ENCODE measurements at regions not wholly inside any gene's neighbourhood (a gene's known extent, or its start where the extent isn't known, plus 50 kb on each side); places are given as distances from the start of the nearest gene placed in this dataset.

GRCh38 chr15:87761736-87762509 lies 494.6 kb downstream of the NTRK3 start:
- no peak for TF ChIP-seq GATA2 (IDR thresholded peaks at IDR 0.05; ENCODE audit: low read depth, low read length)
- no peak for TF ChIP-seq GATA3 (IDR thresholded peaks at IDR 0.05; ENCODE audit: low read depth, low read length)

GRCh38 chr15:87760547-87761314 lies 495.8 kb downstream of the NTRK3 start:
- TF ChIP-seq GATA3 (IDR thresholded peaks at IDR 0.05; ENCODE audit: low read depth, low read length) = no peak
- TF ChIP-seq GATA2 (IDR thresholded peaks at IDR 0.05; ENCODE audit: low read depth, low read length) = no peak

DNA sequence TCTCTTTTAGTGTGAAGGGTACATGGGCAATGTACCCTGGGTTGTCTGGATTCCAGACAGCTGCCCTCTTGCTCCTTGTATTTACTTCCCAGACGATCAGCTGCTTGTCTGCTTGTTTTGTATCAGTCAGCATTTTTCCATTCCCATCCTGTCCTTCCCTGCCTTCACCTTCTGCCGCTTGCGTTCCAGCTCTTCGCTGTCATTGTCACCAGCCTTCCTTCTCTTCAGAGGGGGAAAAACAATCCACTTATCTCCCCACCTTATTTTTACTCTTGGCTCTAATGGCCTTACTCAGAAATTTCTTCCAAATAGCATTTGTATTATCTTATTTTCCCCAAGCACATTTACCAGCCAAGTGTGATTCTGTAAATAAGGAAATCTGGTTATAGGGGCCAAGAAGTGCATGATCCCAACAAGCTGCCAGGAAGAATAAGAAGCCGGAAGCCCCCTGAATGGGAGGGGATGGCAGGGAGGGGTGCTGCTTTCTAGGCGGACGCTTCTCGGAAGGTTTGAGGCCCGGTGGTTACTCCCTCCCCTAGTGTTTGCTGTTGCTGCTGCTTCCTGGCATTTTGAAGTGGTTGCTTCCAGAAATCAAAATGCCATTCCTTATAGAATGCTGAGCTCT lies 497.6 kb downstream of the NTRK3 start:
- TF ChIP-seq GATA2 (IDR thresholded peaks at IDR 0.05; ENCODE audit: low read depth, low read length) (no peak), GATA3 (IDR thresholded peaks at IDR 0.05; ENCODE audit: low read depth, low read length) (no peak)

- TF ChIP-seq GATA2 (IDR thresholded peaks at IDR 0.05; ENCODE audit: low read depth, low read length) = no peak
Observed at GRCh38 chr15:87757084-87757483, 499.5 kb downstream of the NTRK3 start.

- TF ChIP-seq GATA3 (IDR thresholded peaks at IDR 0.05; ENCODE audit: low read depth, low read length) (no peak), GATA2 (IDR thresholded peaks at IDR 0.05; ENCODE audit: low read depth, low read length) (no peak)
Observed at GRCh38 chr15:87756072-87756471, 500.5 kb downstream of the NTRK3 start.

DNA sequence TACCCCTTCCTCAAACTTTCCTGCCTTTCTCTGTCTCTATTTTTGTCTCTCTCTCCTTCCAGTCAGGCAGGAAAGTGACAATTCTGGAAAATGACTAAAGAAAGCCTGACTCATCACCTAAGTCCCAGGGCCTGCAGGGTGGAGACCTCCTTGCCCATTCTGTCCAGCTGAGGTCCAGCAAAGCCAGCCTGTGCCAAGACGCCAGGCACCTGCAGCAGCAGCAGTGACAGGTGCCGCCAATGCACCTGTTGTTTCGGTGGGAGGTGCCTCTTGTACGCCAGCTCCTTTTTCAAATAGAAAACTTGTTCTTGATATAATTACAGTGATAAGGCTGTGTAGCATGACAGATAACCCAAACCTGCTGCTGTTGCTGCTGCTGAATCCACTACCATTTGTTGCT lies 501.3 kb downstream of the NTRK3 start:
- TF ChIP-seq GATA3 (IDR thresholded peaks at IDR 0.05; ENCODE audit: low read depth, low read length) (no peak), GATA2 (IDR thresholded peaks at IDR 0.05; ENCODE audit: low read depth, low read length) (no peak)

- TF ChIP-seq GATA2 (IDR thresholded peaks at IDR 0.05; ENCODE audit: low read depth, low read length) (no peak), GATA3 (IDR thresholded peaks at IDR 0.05; ENCODE audit: low read depth, low read length) (no peak)
Observed at GRCh38 chr15:87753539-87753938, 503.0 kb downstream of the NTRK3 start.

DNA sequence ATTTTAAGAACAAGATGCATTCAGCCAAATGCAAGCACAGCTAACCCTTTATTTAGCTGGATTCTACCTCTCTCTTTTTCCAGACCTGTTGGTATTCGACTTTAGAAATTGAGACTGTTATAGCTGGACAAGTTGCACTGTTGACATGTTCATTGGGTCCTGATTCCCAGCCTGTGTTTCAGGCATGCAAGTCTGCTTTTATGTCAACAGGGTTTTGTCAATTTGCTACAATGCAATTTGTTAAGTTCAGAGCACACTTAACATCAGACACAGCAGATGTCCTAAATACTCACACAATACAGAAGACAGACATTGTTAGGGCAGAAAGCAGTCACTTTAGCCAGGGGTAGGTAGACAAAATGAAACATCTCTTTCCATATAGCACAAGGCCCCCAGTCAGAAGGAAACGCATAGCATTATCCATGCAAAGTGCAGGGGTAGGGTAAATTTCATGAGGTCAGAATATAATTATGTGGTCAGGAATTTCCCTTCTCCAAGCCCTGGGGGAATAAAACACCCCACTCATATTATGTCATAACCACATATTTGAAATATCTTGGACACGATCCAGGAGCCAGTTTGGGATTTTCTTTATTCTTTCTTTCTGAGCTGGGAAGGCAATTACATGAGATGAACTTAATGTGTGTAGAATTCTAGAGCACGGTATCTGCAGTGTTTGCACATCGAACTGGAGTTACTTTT lies 504.1 kb downstream of the NTRK3 start:
- TF ChIP-seq GATA2 (IDR thresholded peaks at IDR 0.05; ENCODE audit: low read depth, low read length) = no peak
- TF ChIP-seq GATA3 (IDR thresholded peaks at IDR 0.05; ENCODE audit: low read depth, low read length) = no peak

- TF ChIP-seq GATA3 (IDR thresholded peaks at IDR 0.05; ENCODE audit: low read depth, low read length) (no peak), GATA2 (IDR thresholded peaks at IDR 0.05; ENCODE audit: low read depth, low read length) (no peak)
Observed at GRCh38 chr15:87748483-87748882, 508.1 kb downstream of the NTRK3 start.

- no peak for TF ChIP-seq GATA2 (IDR thresholded peaks at IDR 0.05; ENCODE audit: low read depth, low read length)
- TF ChIP-seq GATA3 (IDR thresholded peaks at IDR 0.05; ENCODE audit: low read depth, low read length) = no peak
Observed at GRCh38 chr15:87747087-87747486, 509.5 kb downstream of the NTRK3 start.

GRCh38 chr15:87746333-87746732 lies 510.2 kb downstream of the NTRK3 start:
- TF ChIP-seq GATA3 (IDR thresholded peaks at IDR 0.05; ENCODE audit: low read depth, low read length) (no peak), GATA2 (IDR thresholded peaks at IDR 0.05; ENCODE audit: low read depth, low read length) (no peak)

- TF ChIP-seq GATA2 (IDR thresholded peaks at IDR 0.05; ENCODE audit: low read depth, low read length) = no peak
- no peak for TF ChIP-seq GATA3 (IDR thresholded peaks at IDR 0.05; ENCODE audit: low read depth, low read length)
Observed at GRCh38 chr15:87744815-87745214, 511.7 kb downstream of the NTRK3 start.

DNA sequence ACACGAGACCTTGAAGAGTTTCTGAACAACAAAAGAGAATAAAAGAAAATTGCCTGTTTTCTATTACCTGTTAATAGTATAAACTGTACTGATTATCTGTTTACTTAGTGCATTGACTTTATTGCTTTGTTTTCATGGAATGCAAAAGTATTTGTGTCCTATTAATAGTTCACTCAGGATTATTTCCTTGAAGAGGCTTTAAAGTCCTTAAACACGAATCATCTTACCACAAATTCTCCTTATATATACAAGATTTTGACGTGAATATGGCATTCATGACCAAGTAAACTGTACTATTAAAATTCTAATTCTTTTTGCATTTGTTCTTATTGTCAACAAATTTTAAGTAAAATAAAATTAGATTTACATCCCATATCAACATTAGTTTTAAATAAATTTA lies 513.0 kb downstream of the NTRK3 start:
- TF ChIP-seq GATA3 (IDR thresholded peaks at IDR 0.05; ENCODE audit: low read depth, low read length) (no peak), GATA2 (IDR thresholded peaks at IDR 0.05; ENCODE audit: low read depth, low read length) (no peak)

GRCh38 chr15:87741350-87741749 lies 515.2 kb downstream of the NTRK3 start:
- TF ChIP-seq GATA3 (IDR thresholded peaks at IDR 0.05; ENCODE audit: low read depth, low read length) (no peak), GATA2 (IDR thresholded peaks at IDR 0.05; ENCODE audit: low read depth, low read length) (no peak)

Measured in SH-SY5Y (cell line).